Fibroblast of skin of back (primary cell): ENCODE measurements at regions not wholly inside any gene's neighbourhood (a gene's known extent, or its start where the extent isn't known, plus 50 kb on each side); places are given as distances from the start of the nearest gene placed in this dataset.
"Not testable (repeated sequence)": the region's sequence is repeated elsewhere in the genome, so short reads cannot be mapped to it uniquely, and the experiment has no call there.

Experiments
- DNase-seq: peaks from one replicate; pipeline ENCODE4 v3.0.0-alpha.2; 2013

DNA sequence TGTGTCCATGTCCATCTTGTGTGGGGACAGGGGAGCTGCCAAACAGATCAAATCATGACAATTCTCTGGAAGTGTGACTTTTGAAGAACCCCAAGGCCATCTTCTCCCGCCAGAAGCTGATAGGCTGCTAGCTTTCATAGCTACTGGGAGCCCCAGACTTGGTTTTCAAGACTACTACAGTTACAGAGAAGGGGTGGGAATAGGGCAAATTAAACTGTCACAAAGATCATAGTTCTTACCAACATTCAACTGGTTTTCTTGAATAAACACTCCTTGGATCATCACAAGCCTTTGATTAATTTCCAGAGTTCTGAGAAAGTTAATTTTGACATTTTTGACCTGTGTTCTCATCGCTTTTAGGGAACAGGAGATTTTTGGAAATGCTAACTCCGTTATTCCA is 67.8 kb upstream of the FARP1 start:
- DNase-seq = no peak

DNA sequence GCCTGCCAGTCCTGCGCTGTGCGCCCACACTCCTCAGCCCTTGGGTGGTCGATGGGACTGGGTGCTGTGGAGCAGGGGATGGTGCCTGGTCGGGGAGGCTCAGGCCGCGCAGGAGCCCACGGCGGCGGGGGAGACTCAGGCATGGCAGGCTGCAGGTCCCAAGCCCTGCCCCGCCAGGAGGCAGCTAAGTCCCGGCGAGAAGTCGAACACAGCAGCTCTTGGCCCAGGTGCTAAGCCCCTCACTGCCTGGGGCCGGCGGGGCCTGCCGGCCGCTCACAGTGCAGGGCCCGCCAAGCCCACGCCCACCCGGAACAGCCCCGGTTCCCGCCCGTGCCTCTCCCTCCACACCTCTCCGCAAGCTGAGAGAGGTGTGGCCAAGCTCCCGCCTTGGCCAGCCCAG is 66.6 kb upstream of the FARP1 start:
- DNase-seq = not testable (repeated sequence)

DNA sequence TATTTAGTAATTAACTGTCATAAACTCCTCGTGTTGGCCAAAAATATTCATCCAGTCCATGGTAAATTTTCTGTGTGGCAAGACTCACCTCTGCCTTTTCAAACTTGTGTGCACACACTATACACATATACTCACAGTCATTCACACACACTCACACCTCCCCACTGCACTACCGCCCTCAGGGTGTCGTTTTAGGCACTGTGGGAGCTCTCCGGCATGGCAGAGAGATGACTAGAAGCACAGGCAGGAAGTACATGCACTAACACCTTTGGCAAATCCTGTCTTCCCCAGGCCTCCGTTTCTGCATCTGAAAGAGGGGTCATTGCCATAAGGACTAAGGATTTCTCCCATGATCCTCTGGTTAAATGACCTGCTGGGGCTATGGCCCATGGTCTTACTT is 62.6 kb upstream of the FARP1 start:
- no peak for DNase-seq

DNA sequence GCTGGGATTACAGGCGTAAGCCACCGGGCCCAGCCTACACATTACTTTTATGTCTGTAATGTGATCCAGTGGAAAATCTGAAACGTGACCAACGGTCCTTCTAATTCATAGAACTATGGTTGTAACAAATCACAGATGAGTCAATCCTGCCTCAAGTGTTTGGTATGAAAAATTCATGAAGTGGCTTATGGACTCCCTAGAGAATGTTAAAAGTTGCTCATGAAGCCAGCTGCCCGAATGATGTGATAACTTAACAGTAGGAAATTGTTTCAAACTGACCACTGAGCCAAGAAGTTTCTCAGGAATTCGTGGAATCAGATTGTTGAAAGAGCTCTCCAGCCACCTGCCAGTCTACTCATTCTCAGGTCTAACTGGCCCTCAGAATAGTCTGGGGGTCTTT is 59.4 kb upstream of the FARP1 start:
- peak; percentile 98 for DNase-seq

DNA sequence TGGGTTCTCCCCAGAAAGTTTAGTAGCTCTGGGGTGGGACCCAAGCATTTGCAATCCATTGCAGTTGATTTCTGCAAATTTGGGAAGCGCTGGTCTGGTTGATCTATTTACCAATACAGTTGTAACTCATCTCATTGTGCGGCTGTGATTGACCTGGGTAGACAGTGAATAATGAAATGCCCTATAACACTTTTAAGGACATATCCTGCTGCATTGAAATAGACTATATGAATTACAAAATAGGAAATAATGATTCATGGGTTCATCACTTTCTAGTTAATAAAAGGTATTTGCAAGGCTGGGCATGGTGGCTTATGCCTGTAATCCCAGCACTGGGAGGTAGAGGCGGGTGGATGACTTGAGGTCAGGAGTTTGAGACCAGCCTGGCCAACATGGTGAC is 59.0 kb upstream of the FARP1 start:
- peak; percentile 30 for DNase-seq

DNA sequence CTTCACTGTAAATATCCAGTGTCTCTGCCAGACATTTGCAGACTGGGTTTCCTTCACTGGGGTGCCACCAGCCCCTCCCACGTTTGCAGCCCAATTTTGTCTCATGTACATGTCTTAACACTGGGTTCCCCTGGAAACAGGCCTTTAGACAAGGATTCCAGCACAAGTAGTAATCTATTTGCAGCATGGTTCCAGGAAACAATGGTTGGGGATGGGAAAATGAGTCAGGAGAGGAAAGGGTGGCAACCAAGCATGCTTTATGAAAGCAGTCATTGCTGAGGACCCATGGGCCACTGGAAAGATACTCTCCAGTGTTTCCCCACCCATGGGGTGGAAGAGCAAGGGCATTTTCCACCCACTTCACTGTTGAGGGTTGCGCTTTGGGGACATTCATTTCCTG is 53.6 kb upstream of the FARP1 start:
- DNase-seq = peak; percentile 87

DNA sequence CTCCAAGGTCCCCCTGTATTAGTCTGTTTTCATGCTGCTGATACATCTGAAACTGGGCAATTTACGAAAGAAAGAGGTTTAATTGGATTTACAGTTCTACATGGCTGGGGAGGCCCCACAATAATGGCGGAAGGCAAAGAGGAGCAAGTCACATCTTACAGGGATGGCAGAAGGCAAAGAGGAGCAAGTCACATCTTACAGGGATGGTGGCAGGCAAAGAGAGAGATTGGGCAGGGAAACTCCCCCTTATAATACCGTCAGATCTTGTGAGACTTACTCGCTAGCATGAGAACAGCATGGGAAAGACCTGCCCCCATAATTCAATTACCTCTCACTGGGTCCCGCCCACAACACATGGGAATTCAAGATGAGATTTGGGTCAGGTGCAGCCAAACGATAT is 50.0 kb upstream of the FARP1 start:
- DNase-seq = no peak
